ENCODE measurements at regions not wholly inside any gene's neighbourhood (a gene's known extent, or its start where the extent isn't known, plus 50 kb on each side); places are given as distances from the start of the nearest gene placed in this dataset.

- no peak for DNase-seq
These were observed 65.8 kb upstream of the CFAP20DC start for GRCh38 chr3:59115364-59116232.

- DNase-seq: no peak
These were observed 58.3 kb upstream of the CFAP20DC start for GRCh38 chr3:59107856-59108815.

- DNase-seq: no peak
These were observed 56.3 kb upstream of the CFAP20DC start for GRCh38 chr3:59106085-59106648.

GRCh38 chr3:59103552-59103951 lies 53.7 kb upstream of the CFAP20DC start:
- DNase-seq: no peak

- no peak for DNase-seq
These were observed 51.5 kb upstream of the CFAP20DC start for GRCh38 chr3:59101231-59101736.

Measured in AML-193 (cell line).